Lower leg skin (tissue), 4 donors: ENCODE measurements at regions not wholly inside any gene's neighbourhood (a gene's known extent, or its start where the extent isn't known, plus 50 kb on each side); places are given as distances from the start of the nearest gene placed in this dataset.
A peak's percentile ranks its signal among the peaks of the same experiment; 100 is the strongest.

Experiments
- DNase-seq, 2 donors: peaks; one replicate each; pipeline ENCODE4 v3.0.0-alpha.2; 2019; ENCODE audit warnings: low spot score in 2 of 2
- H3K4me3 ChIP-seq: fragments of 200-600 bp; sonication (generic); 2 replicates; pipeline ENCODE4 v1.5.1; 2017; ENCODE audit warnings: mild to moderate bottlenecking, low read depth; ENCODE audit not compliant: poor library complexity, severe bottlenecking
- POLR2A ChIP-seq, 2 donors: fragments of 450-650 bp; IDR thresholded peaks; one replicate each; pipeline ENCODE4 v1.6.1; 2016 to 2017; ENCODE audit warnings: antibody characterized with exemption in 2 of 2, mild to moderate bottlenecking in 1 of 2, moderate library complexity in 1 of 2
- WGBS, 2 donors: methylation state at CpG; one replicate each; pipeline ENCODE4 v1.1.5; 2018; 5-methylcytosine and 5-hydroxymethylcytosine counted together
- intact Hi-C: fragments of 100-400 bp; cut with DNase I; formaldehyde crosslinking; loops from one replicate; pipeline ENCODE4 v1.15.0; 2023; ENCODE audit warnings: low total_unique reads
- TF ChIP-seq, protein P1 (sequence below), 3 donors: fragments of 450-650 bp; IDR thresholded peaks; one replicate each; pipeline ENCODE4 v1.5.1; 2016; ENCODE audit warnings: antibody characterized with exemption in 3 of 3, mild to moderate bottlenecking in 3 of 3, moderate library complexity in 2 of 3

DNA sequence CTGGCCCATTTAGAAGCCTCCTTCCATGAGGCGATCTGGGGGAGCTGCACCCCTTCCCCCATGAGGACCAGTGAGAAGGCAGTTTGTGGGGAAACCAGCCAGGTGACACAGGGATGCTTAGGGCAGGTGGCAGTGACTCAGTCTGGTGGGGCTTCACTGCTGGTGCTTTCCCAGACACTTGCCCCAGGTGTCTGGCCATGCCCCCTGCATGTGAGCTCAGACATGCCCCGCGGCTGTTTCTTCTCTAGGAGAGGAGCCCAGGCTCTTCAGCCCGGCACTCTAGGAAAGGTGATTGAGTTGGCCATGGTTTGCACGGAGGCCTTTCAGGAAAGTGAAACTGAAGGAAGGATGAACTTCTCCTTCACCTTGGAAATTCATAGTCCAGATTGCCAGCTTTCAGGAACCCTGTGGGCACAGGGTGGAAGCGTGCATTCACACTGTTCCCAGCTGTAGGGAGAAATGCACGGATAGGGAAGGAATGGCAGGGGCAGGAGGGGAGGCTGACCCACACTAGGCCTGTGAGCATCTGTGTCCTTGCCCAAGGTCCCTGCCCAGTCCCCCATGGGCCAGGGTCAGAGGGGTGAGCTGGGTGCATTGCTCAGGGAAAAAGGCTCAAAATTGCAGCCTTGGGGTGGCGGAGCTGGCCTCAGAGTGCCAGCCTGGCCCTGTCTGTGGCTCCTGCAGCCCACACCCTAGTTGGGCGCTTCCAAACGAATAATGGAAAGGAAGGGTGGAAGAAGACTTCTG lies 359.1 kb downstream of the GLRX3 start:
- DNase-seq = peak in 1 of 2 donors; percentile 70
- H3K4me3 ChIP-seq = no peak overlapping the region
- no peak for TF ChIP-seq POLR2A (IDR thresholded peaks at IDR 0.05)
- TF ChIP-seq, protein P1, sequence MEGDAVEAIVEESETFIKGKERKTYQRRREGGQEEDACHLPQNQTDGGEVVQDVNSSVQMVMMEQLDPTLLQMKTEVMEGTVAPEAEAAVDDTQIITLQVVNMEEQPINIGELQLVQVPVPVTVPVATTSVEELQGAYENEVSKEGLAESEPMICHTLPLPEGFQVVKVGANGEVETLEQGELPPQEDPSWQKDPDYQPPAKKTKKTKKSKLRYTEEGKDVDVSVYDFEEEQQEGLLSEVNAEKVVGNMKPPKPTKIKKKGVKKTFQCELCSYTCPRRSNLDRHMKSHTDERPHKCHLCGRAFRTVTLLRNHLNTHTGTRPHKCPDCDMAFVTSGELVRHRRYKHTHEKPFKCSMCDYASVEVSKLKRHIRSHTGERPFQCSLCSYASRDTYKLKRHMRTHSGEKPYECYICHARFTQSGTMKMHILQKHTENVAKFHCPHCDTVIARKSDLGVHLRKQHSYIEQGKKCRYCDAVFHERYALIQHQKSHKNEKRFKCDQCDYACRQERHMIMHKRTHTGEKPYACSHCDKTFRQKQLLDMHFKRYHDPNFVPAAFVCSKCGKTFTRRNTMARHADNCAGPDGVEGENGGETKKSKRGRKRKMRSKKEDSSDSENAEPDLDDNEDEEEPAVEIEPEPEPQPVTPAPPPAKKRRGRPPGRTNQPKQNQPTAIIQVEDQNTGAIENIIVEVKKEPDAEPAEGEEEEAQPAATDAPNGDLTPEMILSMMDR (IDR thresholded peaks at IDR 0.05) = no peak
- intact Hi-C loops = no loop called here
- WGBS, 2 donors = 89 to 93% methylated on average over 10 of the region's 10 CpGs

DNA sequence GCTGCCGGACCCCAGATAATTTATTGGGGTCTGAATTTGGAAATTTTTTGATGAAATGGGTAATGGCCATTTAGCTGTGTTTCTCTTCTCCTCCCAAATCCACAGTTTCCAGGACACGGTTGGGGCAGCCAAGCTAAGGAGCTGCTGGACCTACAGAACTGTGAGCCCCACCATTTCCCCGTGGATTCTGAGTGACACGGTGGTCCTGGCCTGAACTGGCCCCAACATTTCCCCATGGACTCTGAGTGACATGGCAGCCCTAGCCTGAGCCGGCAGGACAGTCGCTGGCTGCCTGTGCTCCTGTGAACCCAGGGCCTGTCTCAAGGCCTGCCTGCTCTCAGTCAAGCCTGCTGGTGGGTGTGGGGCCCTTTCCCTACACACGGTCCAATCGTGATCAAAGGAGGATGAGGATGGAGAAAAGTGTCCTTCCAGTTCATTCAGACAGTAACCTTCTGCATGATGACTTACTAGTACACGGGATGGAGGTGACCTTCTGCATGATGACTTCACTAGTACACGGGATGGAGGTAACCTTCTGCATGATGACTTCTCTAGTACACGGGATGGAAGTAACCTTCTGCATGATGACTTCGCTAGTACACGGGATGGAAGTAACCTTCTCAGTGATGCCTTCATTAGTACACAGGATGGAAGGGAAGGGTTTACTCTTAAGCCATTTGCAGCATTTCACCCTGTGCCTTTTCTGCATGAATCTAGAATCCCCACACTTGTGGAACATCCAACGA lies 359.9 kb downstream of the GLRX3 start:
- peak in 1 of 2 donors; percentile 75 for DNase-seq
- intact Hi-C loops = no loop called here

DNA sequence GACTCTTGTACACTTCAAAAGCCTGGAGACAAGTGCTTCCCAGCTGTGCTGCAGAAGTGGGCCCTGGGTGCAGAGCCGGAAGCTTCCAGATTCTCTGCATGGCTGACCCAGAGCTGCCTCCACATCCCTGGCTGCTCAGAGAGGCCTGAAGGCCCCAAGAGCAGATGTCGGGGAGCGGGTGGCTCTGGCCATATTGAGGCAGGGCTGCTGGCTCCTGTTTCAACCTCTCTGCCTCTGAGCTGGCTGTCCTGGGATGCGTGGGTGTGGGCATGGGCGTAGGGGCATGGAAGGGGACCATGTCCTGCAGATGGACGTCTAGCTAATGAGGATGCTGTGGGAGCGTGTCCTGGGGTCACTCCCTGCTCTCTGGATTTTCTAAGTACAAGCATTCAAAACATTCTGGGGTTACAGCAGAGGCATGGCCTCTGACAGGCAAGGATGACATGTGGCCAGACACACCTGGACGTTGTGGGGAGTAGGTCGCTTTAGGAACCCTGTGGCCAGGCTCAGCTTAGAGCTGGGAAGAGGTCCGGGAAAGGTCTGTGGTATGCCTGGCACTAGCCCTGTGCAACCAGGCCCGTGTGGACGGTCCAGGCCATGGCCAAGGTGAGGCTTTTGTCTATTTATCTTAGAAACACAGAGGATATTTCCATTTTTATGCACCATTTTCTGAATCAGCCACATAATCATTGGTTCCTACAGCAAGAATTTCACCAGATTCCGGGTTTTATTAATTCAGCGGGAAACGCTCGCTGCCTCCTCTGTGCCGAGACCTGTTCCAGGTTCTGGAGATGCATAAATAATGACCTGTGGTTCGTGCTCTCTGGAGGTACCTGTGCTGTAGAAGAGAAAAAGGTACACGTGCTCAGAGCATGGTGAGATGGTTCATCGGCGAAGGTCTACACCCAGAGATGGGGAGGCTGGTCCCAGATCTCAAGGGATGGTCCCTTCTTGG lies 361.1 kb downstream of the GLRX3 start:
- peak in 1 of 2 donors; percentile 80 for DNase-seq
- 86 to 88% methylated on average over 20 to 21 of the region's 21 CpGs for WGBS, 2 donors

More for the DNA sequence above, 359.9 kb downstream of the GLRX3 start:
- 84 to 85% methylated on average over 14 of the region's 14 CpGs for WGBS, 2 donors
- TF ChIP-seq POLR2A (IDR thresholded peaks at IDR 0.05) = no peak
- TF ChIP-seq, protein P1 (IDR thresholded peaks at IDR 0.05) = no peak
- H3K4me3 ChIP-seq = no peak overlapping the region

DNA sequence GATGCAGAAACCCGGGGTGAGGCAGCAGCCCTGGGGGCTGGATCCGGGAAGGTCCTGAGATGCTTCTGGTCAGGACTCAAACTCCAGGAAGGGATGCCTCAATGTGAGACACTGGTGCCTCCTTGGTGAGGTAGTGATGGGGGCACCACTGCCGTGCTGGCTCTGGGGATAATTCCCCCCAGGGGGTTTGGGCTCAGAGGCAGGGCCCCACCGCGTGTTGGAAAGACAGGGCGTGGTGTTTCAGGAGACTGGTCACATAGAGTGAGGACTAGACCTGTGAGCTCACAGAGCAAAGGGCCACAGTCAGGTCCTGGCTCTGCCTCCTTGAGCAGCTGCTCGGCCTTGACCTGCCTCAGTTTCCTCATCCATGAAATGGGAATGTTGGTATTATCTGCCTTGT lies 361.9 kb downstream of the GLRX3 start:
- 82 to 85% methylated on average over 5 to 7 of the region's 7 CpGs for whole genome bisulfite sequencing, 2 donors
- no peak overlapping the region for H3K4me3 ChIP-seq
- TF ChIP-seq POLR2A (IDR thresholded peaks at IDR 0.05) = no peak
- TF ChIP-seq, protein P1 (IDR thresholded peaks at IDR 0.05) = no peak
- peak in 1 of 2 donors; percentile 58 for DNase-seq
- intact Hi-C loops = no loop called here

More for the DNA sequence above, 361.1 kb downstream of the GLRX3 start:
- TF ChIP-seq POLR2A (IDR thresholded peaks at IDR 0.05) = no peak
- TF ChIP-seq, protein P1 (IDR thresholded peaks at IDR 0.05) = no peak
- no peak overlapping the region for H3K4me3 ChIP-seq
- intact Hi-C loops = no loop called here

DNA sequence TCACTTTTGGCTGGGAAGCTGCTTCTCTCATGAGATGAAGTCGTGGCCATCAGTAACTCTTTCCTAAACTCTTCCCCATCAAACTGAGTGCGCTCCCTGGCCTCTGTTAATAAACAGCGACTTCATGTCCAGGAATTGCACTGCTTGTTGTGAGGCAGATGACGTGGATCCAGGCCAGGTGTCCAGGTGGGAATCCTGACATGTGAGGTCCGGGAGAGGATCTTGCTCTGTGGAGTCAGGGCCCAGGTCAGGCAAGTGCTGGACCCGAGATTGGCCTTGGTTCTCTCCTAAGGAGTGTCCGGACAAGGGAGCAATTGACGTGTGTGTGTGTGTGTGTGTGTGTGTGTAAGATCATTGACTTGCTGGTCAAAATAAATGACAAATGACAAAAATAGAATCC lies 362.7 kb downstream of the GLRX3 start:
- peak in 1 of 2 donors; percentile 32 for DNase-seq
- TF ChIP-seq, protein P1 (IDR thresholded peaks at IDR 0.05) = no peak
- no peak for TF ChIP-seq POLR2A (IDR thresholded peaks at IDR 0.05)
- H3K4me3 ChIP-seq = no peak overlapping the region
- intact Hi-C loops = no loop called here
- 80% methylated on average over 8 of the region's 8 CpGs for WGBS, 2 donors
